GM21381 (cell line): ENCODE measurements at regions not wholly inside any gene's neighbourhood (a gene's known extent, or its start where the extent isn't known, plus 50 kb on each side); places are given as distances from the start of the nearest gene placed in this dataset.

Experiments used
- ATAC-seq: cut with Tn5 transposase; IDR thresholded peaks from one replicate; pipeline ENCODE4 v1.9.1; 2021; ENCODE audit warnings: mild to moderate bottlenecking, moderate library complexity; ENCODE audit not compliant: unreplicated experiment

- no peak for ATAC-seq
Measured at GRCh38 chr17:79427621-79428539, 183.0 kb downstream of the RBFOX3 start.

GRCh38 chr17:79425686-79426085, 185.2 kb downstream of the RBFOX3 start:
- ATAC-seq = no peak

DNA sequence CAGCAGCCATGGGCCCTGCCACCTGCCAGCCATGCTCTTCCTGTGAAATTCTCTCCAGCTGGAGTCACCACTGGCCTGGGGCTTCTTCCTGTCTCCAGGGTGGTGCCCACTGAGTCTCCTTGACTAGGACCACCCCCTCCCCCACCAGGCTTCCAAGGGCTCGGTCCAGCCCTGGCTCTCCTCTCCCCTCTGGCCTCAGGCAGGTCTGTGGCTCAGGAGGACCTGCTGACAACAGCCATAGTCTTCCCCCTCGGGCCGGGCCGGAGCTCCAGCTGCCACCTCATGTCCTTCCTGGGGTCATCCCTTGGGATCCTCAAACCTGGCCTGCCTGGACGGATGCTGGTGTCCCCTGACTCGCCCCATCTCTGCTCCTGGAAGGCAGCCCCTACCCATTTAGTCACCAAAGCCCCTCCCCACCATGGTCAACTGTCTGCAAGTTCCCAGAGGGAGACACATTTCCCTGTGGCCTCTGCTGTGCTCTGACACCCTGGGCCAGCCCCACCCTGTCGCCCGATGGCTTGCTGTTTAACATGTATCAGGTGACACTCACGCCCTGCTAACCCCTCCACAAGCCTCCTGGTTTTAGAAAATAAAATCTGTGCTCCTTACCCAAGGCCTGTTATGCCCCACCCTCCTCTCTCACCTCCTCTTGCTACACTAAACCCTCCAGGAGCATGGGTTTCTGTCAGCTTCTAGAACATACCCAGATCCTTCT, 186.2 kb downstream of the RBFOX3 start:
- no peak for ATAC-seq

GRCh38 chr17:79423811-79424465, 186.9 kb downstream of the RBFOX3 start:
- ATAC-seq = no peak

GRCh38 chr17:79422236-79422635, 188.6 kb downstream of the RBFOX3 start:
- ATAC-seq = no peak

GRCh38 chr17:79420318-79421243, 190.3 kb downstream of the RBFOX3 start:
- no peak for ATAC-seq

DNA sequence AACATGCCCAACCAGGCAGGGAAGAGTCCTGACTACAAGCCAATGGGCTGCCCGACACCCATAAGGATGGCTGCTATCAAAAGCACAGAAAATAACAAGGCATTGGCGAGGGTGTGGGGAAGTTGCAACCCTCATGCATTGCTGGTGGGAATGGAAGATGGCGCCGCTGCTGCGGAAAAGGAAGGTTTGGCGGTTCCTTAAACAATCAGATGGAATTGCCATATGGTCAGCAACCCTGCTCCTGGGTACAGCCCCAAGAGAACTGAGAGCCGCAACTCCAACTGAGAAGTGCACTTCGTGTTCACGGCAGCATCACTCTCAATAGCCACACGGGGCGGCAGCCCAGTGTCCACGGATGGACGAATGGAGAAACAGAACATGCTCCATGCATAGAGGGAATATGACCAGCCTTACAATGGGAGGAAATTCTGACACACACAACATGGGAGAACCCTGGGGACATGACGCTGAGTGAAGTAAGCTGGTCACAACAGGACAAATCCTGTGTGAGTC, 193.3 kb downstream of the RBFOX3 start:
- ATAC-seq = no peak

GRCh38 chr17:79415909-79416308, 194.9 kb downstream of the RBFOX3 start:
- no peak for ATAC-seq

DNA sequence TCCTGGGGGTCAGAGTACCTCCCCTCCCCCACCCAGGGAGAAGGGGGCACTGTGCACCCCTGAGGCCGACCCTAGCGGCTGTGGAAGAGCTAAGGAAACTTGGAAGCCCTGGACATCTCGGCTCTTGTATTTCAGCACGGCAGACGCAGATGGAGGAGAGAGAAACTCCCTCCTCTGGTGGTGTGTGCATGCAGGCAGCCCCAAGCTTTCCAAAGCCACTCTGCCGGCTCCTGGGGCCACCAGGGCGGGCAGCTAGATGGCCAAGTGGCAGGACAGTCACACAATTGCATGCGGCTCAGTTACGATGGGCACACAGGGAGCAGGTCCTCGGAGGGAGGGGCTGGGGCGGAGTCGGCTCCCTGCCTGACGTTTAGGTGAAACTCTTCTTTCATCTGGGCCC, 195.5 kb downstream of the RBFOX3 start:
- ATAC-seq = no peak

GRCh38 chr17:79414793-79415211, 196.0 kb downstream of the RBFOX3 start:
- no peak for ATAC-seq

- ATAC-seq = no peak
Measured at GRCh38 chr17:79414063-79414792, 196.6 kb downstream of the RBFOX3 start.

- ATAC-seq = no peak
Measured at GRCh38 chr17:79413611-79414010, 197.2 kb downstream of the RBFOX3 start.

GRCh38 chr17:79412886-79413390, 197.9 kb downstream of the RBFOX3 start:
- ATAC-seq = no peak

GRCh38 chr17:79412110-79412509, 198.7 kb downstream of the RBFOX3 start:
- no peak for ATAC-seq

- no peak for ATAC-seq
Measured at GRCh38 chr17:79411419-79411818, 199.4 kb downstream of the RBFOX3 start.

DNA sequence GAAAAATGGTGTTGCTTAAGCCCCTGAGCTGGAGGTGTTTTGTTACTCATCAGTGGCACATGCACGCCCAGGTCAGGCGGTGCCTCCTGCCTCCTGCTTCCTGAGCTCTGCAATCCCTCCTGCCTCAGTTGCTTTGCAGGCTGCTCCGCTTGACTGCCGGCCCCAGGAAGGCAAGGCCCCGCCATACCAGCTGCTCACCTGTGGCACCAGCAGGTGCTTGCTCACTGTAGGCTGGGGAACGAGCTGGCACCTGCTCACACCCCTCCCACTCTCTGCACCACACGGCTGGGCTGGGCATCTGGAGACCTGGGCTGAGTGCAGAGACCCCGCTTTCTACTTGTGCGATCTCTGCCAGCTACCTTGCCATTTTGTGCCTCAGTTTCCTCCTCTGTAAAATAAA, 200.2 kb downstream of the RBFOX3 start:
- ATAC-seq = no peak

GRCh38 chr17:79408251-79408650, 202.6 kb downstream of the RBFOX3 start:
- no peak for ATAC-seq

- no peak for ATAC-seq
Measured at GRCh38 chr17:79407385-79407784, 203.5 kb downstream of the RBFOX3 start.

DNA sequence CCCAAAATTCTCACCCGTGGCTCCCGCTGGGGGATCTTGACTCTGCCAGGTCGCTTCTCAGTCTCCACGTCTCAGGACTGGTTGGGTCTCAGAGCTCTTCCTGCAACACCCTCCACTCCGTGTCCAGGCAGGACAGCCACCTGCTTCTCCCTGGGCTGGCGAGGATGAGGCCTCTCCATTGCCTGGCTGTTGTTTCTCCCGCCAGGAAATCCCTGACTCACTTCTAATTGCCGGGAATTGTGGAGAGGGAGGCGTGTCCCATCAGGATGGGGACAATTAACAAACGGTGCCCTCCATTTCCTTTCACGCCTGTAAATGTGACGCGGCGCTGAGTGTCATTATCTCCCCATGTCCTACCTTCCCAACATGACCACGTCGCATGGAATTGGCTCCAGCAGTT, 204.5 kb downstream of the RBFOX3 start:
- ATAC-seq = no peak
